ENCODE measurements at regions not wholly inside any gene's neighbourhood (a gene's known extent, or its start where the extent isn't known, plus 50 kb on each side); places are given as distances from the start of the nearest gene placed in this dataset.
A peak's percentile ranks its signal among the peaks of the same experiment; 100 is the strongest.

DNA sequence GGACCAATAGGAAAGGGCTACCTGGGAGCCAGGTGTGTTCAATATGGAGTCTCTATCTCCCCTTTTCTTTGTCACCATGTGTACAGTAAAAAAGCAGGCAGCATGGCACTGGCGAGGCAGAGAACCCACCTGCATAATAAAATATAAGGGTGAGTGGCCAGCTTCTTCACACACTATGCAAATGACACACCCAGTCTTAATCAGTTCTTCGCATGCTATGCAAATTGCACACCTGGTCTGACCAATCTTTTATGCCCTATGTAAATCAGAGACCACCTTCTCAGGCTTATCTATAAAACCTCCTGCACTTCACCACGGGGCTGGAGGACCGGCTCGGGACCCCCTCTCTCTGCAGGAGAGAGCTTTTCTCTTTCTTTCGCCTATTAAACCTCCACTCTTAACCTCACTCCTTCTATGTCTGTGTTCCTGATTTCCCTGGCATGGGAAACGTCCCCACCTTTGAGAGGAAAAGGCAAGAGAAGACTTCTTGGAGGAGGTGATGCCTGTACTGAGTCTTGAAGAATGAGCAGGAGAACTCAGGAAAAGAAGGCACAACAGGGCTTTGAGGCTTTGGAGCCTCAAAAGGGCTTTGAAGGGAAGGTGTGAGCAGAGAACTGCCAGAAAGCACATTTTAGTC, 502.1 kb downstream of the GRIN2A start:
- DNase-seq (ENCODE audit: low spot score), result no peak

DNA sequence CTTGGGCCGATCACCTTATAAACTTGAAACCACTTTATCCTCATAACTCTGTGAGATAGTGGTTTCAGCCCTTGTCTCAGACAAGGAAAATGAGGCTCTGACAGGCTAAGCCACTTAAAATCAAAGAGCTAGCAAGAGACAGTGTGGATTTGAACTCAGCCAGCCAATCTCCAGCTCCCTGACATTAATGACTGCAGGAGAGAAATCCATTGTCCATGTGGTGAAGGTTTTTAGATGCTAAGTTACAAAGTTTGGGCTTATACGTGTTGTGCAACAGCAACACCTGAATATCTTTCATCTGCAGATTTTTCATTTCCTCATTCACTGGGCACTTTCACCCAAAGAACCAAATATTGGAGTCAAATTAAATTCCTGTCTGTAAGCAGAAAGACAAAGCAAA, 501.3 kb downstream of the GRIN2A start:
- DNase-seq (ENCODE audit: low spot score), result no peak

DNA sequence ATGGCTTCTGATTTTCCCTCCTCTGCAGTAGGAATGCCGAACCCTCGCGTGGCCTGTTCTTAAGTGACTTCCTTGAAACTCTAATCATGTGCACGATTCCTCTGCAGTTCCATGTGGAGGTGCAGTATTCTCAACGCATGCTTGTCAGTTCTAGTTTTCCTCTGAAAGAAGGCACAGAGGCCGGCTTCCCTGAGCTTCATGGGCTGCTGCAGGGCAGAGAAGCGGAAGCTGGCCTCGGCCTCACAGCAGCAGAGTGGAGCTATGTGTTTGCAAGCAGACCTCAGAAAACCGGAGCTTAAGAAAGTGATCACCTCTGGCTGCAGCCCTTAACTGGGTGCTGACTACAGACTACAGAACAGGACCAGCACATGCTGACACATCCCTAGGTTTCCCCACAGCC, 500.7 kb downstream of the GRIN2A start:
- DNase-seq (ENCODE audit: low spot score), result no peak

DNA sequence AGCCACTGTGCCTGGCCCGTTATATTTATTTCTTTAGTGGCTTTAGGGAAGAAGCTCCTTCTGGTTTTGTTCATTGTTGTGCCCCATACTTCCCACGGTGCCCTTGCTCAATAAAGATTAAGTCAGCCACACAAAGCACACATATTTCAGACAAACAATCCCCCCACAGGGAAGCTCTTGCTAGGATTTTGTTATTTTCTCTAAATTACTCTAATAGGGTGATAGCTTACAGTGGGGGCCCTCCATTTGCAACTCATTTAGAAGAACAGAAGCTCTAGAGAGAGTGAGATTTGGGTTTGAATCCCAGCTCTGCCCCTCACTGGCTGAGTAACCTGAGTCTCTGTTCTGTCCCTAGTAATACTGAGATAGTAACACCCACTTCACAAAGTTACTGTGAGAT, 499.9 kb downstream of the GRIN2A start:
- no peak for DNase-seq (ENCODE audit: low spot score)

DNA sequence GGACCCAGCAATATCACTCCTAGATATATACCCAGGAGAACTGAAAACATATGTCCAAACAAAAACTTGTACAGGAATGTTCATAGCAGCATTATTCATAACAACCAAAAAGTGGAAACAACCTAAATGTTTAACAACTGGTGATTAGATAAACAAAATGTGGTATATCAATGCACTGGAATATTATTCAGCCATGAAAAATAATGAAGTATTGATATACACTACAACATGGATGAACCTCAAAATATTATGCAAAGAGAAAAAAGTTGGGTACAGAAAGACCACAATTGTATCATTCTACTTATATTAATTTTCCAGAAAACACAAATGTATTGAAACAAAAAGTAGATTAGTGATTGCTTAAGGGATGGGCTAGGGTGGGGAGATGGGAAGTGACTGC, 498.6 kb downstream of the GRIN2A start:
- no peak for DNase-seq (ENCODE audit: low spot score)

DNA sequence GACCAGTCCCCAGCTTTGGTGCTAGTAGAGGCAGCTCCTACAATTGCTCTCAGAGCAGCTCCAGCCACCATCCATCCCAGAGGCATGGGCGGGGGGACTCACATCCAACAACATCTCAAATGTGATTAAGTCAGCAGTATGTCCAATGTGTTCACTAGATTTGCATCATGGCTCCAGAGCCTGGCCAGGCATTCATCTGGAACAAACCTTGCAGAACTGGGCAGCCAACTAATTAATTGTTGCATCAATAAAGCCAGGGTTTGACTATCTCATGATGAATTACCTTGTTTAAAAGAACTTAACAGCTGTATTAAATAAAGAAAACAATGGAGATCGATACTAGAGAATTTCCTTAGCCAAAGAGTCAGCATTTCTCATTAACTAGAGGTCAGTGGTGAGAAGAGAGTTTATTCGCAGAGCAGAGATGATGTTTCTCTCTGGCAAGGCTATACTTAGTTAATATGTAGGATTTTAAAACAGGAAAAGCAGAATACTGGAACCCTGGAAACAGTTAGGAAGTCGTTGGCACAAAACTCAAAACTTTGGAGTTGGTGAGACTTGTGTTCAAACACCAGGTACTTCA, 494.4 kb downstream of the GRIN2A start:
- DNase-seq (ENCODE audit: low spot score), result no peak

DNA sequence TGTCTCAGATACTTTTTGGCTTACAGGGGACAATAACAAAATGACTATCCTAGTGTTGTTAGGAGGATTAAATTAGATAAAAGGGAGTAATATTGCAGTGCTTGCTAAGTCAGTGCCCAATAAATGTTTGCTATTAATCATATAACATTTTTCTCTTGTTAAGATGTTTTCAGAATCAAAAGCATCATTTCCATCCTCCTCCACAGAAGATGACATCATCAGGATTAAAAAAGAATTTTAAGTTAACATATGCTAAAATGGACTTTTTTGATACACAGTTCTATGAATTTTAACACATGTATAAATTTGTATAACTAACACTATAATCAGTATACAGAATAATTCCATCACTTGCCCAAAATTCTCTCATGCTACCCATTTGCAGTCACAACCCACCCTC, 492.6 kb downstream of the GRIN2A start:
- no peak for DNase-seq (ENCODE audit: low spot score)

DNA sequence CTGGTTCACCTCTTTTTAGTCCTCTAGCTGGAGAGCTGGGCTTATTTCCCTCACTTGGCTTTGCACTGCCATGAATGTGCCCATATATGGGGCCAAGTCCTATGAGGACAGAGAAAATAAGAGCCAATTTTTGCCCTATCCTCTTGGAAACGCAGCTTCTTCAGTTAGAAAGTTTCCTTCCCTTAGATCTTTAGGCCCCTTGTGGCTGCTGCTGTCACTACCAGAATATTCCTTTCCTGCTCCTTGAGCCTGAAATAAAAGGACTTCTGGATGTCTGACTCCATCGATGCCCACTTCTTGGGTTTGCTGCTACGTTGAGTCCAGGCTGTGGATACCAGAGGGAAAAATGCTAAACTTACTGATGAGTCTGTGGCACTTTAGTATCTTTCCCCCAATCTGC, 487.1 kb downstream of the GRIN2A start:
- peak; percentile 8 for DNase-seq (ENCODE audit: low spot score)

Small RNA genes lying in the stretch of these regions (small RNA-seq; reads per million reads assigned to genes)
- gene RNA5SP403, result 8.3 reads per million, percentile 87 among the genes with 10 or more reads in this experiment
- gene RNA5SP404, result 0.22 reads per million
